Fibroblast of lung (primary cell): ENCODE measurements at regions not wholly inside any gene's neighbourhood (a gene's known extent, or its start where the extent isn't known, plus 50 kb on each side); places are given as distances from the start of the nearest gene placed in this dataset.

Experiments
- DNase-seq, 2 donors: peaks; one replicate each; pipeline versions ENCODE4 v3.0.0 to v3.0.0-alpha.2; 2010; ENCODE audit warnings: low read depth in 2 of 2
- H2AFZ ChIP-seq: 2 replicates; pipeline ENCODE4 v1.5.1; 2012; ENCODE audit warnings: low read length, control low read depth, inconsistent platforms
- H3K27ac ChIP-seq: 2 replicates; pipeline ENCODE4 v1.5.1; 2011; ENCODE audit warnings: low read length, control low read depth; ENCODE audit not compliant: insufficient read depth
- H3K27me3 ChIP-seq: 2 replicates; pipeline ENCODE4 v1.5.1; 2011; ENCODE audit warnings: mild to moderate bottlenecking, low read length; ENCODE audit not compliant: control insufficient read depth, insufficient read depth
- H3K36me3 ChIP-seq: 2 replicates; pipeline ENCODE4 v1.5.1; 2011; ENCODE audit warnings: low read length; ENCODE audit not compliant: control insufficient read depth, insufficient read depth
- H3K4me1 ChIP-seq: 2 replicates; pipeline ENCODE4 v1.5.1; 2011; ENCODE audit warnings: low read length; ENCODE audit not compliant: control insufficient read depth, insufficient read depth; ENCODE audit errors: extremely low read depth
- H3K4me2 ChIP-seq: 2 replicates; pipeline ENCODE4 v1.5.1; 2011; ENCODE audit warnings: low read length, control low read depth; ENCODE audit not compliant: insufficient read depth; ENCODE audit errors: extremely low read depth
- H3K4me3 ChIP-seq, 4 experiments: fragments of 200-600 bp in 1 of 4; sonication (generic) in 1 of 4; replicated peaks in 1 of 4; 2 replicates each; pipeline ENCODE4 v1.5.1; 2011 to 2016; ENCODE audit warnings: low read length in 4 of 4, low read depth in 3 of 4, mild to moderate bottlenecking in 3 of 4, control low read depth in 2 of 4, inconsistent platforms in 1 of 4, mixed read lengths in 1 of 4; ENCODE audit not compliant: insufficient read depth in 1 of 4; ENCODE audit errors: control extremely low read depth in 1 of 4
- H3K79me2 ChIP-seq: 2 replicates; pipeline ENCODE4 v1.5.1; 2012; ENCODE audit warnings: mild to moderate bottlenecking, low read length, inconsistent platforms; ENCODE audit not compliant: control insufficient read depth, insufficient read depth
- H3K9ac ChIP-seq: 2 replicates; pipeline ENCODE4 v1.5.1; 2011; ENCODE audit warnings: mild to moderate bottlenecking, low read length, control low read depth; ENCODE audit not compliant: insufficient read depth
- H3K9me3 ChIP-seq: 2 replicates; pipeline ENCODE4 v1.5.1; 2012; ENCODE audit warnings: low read depth, low read length; ENCODE audit not compliant: control insufficient read depth, insufficient read depth
- H4K20me1 ChIP-seq: 2 replicates; pipeline ENCODE4 v1.5.1; 2011; ENCODE audit warnings: low read length; ENCODE audit not compliant: control insufficient read depth, insufficient read depth; ENCODE audit errors: extremely low read depth
- EZH2 ChIP-seq: IDR thresholded peaks from 2 replicates; pipeline ENCODE4 v1.5.1; 2012; ENCODE audit warnings: low read length, control low read depth, mild to moderate bottlenecking; ENCODE audit errors: missing control alignments
- TF ChIP-seq, protein P1 (sequence below), 2 donors: IDR thresholded peaks in 1 of 2; conservative IDR thresholded peaks in 1 of 2; 1 replicate in 1 of 2; 2 replicates in 1 of 2; pipeline ENCODE4 v1.5.1; 2011 to 2012; ENCODE audit warnings: low read length in 2 of 2, control low read depth in 1 of 2, inconsistent platforms in 1 of 2, low read depth in 1 of 2, mild to moderate bottlenecking in 1 of 2

DNA sequence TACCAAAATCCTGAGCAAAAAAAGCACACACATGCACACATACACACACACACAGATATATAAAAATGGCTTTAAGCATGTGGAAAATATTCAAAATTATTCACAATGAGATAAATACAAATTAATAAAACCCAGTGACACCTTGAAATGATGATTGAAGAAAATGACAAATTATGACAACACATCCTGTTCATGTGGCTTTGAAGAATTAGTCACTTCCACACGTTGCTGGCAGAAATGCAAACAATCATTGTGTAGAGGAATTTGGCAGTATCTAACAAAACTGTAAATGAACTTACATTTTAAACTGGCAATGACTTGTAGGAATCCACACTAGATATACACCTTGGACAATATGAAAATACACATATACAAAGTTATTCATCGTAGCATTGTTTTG lies 95.8 kb upstream of the RGPD4 start:
- no peaks in the 10 kb centered on the region for H3K36me3 ChIP-seq
- peak in 1 of 2 donors; percentile 12 for DNase-seq
- no peak for TF ChIP-seq EZH2
- TF ChIP-seq, protein P1, sequence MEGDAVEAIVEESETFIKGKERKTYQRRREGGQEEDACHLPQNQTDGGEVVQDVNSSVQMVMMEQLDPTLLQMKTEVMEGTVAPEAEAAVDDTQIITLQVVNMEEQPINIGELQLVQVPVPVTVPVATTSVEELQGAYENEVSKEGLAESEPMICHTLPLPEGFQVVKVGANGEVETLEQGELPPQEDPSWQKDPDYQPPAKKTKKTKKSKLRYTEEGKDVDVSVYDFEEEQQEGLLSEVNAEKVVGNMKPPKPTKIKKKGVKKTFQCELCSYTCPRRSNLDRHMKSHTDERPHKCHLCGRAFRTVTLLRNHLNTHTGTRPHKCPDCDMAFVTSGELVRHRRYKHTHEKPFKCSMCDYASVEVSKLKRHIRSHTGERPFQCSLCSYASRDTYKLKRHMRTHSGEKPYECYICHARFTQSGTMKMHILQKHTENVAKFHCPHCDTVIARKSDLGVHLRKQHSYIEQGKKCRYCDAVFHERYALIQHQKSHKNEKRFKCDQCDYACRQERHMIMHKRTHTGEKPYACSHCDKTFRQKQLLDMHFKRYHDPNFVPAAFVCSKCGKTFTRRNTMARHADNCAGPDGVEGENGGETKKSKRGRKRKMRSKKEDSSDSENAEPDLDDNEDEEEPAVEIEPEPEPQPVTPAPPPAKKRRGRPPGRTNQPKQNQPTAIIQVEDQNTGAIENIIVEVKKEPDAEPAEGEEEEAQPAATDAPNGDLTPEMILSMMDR (conservative IDR thresholded peaks at IDR 0.05 in 1 of 2, IDR thresholded peaks at IDR 0.05 in 1 of 2; ENCODE audit: low read depth in 1 of 2, low read length in 2 of 2) = no peak
- H3K9ac ChIP-seq = no peak overlapping the region
- no peaks in the 10 kb centered on the region for H3K4me1 ChIP-seq
- no peaks in the 10 kb centered on the region for H4K20me1 ChIP-seq
- H3K27me3 ChIP-seq = no peaks in the 10 kb centered on the region
- no peak overlapping the region for H3K4me3 ChIP-seq
- no peak overlapping the region for H2AFZ ChIP-seq
- no peaks in the 10 kb centered on the region for H3K9me3 ChIP-seq
- no peak overlapping the region for H3K4me2 ChIP-seq
- no peak overlapping the region for H3K27ac ChIP-seq
- no peaks in the 10 kb centered on the region for H3K79me2 ChIP-seq

DNA sequence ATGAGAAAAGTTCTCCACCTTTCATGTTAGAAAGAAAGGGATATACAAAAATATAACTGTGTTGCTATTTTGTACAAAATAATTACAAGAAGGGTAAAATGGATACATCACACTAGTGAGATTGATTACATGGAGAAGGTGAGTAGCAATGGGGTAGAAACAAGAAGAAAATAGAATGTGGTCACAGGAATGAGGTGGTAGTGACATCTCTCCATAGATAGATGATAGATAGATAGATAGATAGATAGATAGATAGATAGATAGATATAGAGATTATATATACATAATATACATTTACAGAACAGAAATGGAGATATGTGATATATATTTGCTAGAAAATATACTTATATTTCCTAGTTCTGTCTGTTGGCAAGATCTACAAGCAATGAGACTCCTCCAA lies 95.3 kb upstream of the RGPD4 start:
- Histone ChIP-seq H3K36me3 (no peaks in the 10 kb centered on the region), H4K20me1 (no peaks in the 10 kb centered on the region), H3K4me2 (no peak overlapping the region), H3K9ac (no peak overlapping the region), H3K27me3 (no peaks in the 10 kb centered on the region), H3K27ac (no peak overlapping the region), H3K4me1 (no peaks in the 10 kb centered on the region), H2AFZ (no peak overlapping the region), H3K4me3 (no peak overlapping the region), H3K79me2 (no peaks in the 10 kb centered on the region), H3K9me3 (no peaks in the 10 kb centered on the region)
- no peak for TF ChIP-seq EZH2
- TF ChIP-seq, protein P1 (conservative IDR thresholded peaks at IDR 0.05 in 1 of 2, IDR thresholded peaks at IDR 0.05 in 1 of 2; ENCODE audit: low read depth in 1 of 2, low read length in 2 of 2) = no peak
- no peak for DNase-seq

DNA sequence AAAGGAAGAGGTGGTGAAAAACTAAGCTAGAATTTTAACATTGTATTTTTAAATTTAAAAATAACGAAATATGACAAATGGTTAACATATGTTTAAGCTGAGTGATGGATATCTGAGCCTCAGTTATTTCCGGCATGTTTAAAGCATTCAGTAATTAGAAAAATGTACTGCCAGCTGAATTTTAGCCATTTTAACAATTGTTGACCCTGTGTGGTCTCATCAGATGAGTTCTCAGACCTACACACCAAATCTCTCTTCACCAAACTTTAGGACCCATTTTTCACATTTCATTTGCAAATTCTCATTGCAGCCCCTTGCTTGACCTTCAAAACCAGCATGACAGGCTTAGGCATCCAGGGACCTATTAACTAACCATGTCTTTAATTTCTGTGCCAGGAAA lies 91.5 kb upstream of the RGPD4 start:
- Histone ChIP-seq H3K27me3 (no peaks in the 10 kb centered on the region), H3K4me2 (no peak overlapping the region), H4K20me1 (no peaks in the 10 kb centered on the region), H2AFZ (no peak overlapping the region), H3K4me3 (no peak overlapping the region), H3K36me3 (no peaks in the 10 kb centered on the region), H3K9ac (no peak overlapping the region), H3K27ac (no peak overlapping the region), H3K79me2 (no peaks in the 10 kb centered on the region), H3K9me3 (no peaks in the 10 kb centered on the region), H3K4me1 (no peaks in the 10 kb centered on the region)
- TF ChIP-seq EZH2 = no peak
- TF ChIP-seq, protein P1 (conservative IDR thresholded peaks at IDR 0.05 in 1 of 2, IDR thresholded peaks at IDR 0.05 in 1 of 2; ENCODE audit: low read depth in 1 of 2, low read length in 2 of 2) = no peak
- DNase-seq = no peak
